BE2C (cell line): ENCODE measurements at regions not wholly inside any gene's neighbourhood (a gene's known extent, or its start where the extent isn't known, plus 50 kb on each side); places are given as distances from the start of the nearest gene placed in this dataset.

Experiments used
- DNase-seq: peaks from one replicate; pipeline ENCODE4 v3.0.0-alpha.2; 2020
- H3K27me3 ChIP-seq: fragments of 250-450 bp; sonication (Bioruptor Pico); 2 replicates; pipeline ENCODE4 v1.5.1; 2020; ENCODE audit warnings: mild to moderate bottlenecking
- H3K36me3 ChIP-seq: fragments of 250-450 bp; sonication (Bioruptor Pico); 2 replicates; pipeline ENCODE4 v1.5.1; 2020; ENCODE audit warnings: mild to moderate bottlenecking
- H3K4me1 ChIP-seq: fragments of 250-450 bp; sonication (Bioruptor Pico); 2 replicates; pipeline ENCODE4 v1.5.1; 2020
- H3K4me3 ChIP-seq: 2 replicates; pipeline ENCODE4 v1.5.1; 2011; ENCODE audit warnings: low read depth, low read length
- H3K9me3 ChIP-seq: fragments of 250-450 bp; sonication (Bioruptor Pico); 2 replicates; pipeline ENCODE4 v1.5.1; 2020
- TF ChIP-seq, protein P1 (sequence below): IDR thresholded peaks from 2 replicates; pipeline ENCODE4 v1.5.1; 2012; ENCODE audit warnings: mild to moderate bottlenecking, low read depth, low read length

DNA sequence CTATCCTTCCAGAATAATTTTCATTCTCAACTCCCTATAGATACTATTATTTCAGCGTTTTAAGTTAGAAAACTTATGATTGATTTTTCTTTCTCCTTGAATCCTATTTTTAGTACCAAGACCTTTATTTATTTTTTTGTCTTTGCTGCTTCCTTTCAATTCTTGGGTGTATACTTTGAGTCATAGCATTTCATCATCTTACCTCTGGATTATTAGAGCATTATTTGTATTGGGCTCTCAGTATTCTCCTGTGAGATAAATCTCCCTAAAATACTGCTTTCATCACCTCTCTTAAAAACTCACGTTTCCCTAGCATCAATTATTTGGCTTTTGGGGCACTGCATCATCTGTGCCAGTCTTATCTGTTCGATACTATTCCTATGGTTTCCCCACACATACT is 222.8 kb downstream of the POSTN start:
- Histone ChIP-seq H3K9me3 (no peaks in the 10 kb centered on the region), H3K27me3 (no peaks in the 10 kb centered on the region), H3K36me3 (no peaks in the 10 kb centered on the region), H3K4me3 (no peak overlapping the region), H3K4me1 (no peaks in the 10 kb centered on the region)
- DNase-seq = no peak
- TF ChIP-seq, protein P1, sequence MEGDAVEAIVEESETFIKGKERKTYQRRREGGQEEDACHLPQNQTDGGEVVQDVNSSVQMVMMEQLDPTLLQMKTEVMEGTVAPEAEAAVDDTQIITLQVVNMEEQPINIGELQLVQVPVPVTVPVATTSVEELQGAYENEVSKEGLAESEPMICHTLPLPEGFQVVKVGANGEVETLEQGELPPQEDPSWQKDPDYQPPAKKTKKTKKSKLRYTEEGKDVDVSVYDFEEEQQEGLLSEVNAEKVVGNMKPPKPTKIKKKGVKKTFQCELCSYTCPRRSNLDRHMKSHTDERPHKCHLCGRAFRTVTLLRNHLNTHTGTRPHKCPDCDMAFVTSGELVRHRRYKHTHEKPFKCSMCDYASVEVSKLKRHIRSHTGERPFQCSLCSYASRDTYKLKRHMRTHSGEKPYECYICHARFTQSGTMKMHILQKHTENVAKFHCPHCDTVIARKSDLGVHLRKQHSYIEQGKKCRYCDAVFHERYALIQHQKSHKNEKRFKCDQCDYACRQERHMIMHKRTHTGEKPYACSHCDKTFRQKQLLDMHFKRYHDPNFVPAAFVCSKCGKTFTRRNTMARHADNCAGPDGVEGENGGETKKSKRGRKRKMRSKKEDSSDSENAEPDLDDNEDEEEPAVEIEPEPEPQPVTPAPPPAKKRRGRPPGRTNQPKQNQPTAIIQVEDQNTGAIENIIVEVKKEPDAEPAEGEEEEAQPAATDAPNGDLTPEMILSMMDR = no peak

DNA sequence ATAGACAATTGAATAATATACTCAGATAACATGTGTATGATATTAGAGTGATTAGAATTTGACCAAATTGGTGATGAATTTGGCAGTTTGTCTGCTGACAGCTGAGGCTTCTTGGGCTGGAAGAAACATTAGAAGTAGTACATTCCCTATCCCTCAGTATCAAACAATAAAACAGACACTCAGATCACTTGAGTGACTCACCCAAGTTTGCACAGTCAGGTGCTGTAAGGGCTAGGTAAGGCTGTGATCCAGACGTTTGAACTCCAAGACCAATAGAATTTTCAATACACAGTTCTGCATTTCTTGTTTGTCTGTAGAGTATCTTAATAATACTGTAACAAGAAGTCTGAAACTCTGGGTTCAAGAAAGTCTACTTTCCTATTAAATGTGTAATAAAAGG is 223.5 kb downstream of the POSTN start:
- no peaks in the 10 kb centered on the region for H3K27me3 ChIP-seq
- H3K36me3 ChIP-seq = no peaks in the 10 kb centered on the region
- no peaks in the 10 kb centered on the region for H3K9me3 ChIP-seq
- H3K4me3 ChIP-seq = no peak overlapping the region
- TF ChIP-seq, protein P1 = no peak
- no peaks in the 10 kb centered on the region for H3K4me1 ChIP-seq
- DNase-seq = no peak

DNA sequence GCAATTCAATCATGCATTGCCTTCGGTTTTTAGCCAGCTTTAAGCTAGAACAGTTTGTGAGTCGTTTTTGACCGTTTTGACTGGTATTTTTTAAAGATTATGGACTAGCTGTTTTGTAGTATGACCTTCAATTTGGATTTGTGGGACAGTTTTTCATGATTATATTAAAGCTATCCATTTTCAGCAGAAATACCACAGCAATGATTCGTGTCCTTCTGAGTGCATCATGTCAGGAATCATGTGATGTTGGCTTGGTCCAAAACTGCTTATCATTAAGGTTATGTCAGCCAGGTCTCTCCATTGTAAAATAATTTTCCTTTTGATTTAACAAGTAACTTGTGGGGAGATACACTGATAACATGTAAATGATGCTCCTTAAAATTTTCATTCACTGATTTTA is 229.0 kb downstream of the POSTN start:
- TF ChIP-seq, protein P1 = no peak
- no peak for DNase-seq
- Histone ChIP-seq H3K4me1 (no peaks in the 10 kb centered on the region), H3K4me3 (no peak overlapping the region), H3K9me3 (no peaks in the 10 kb centered on the region), H3K36me3 (no peaks in the 10 kb centered on the region), H3K27me3 (no peaks in the 10 kb centered on the region)

DNA sequence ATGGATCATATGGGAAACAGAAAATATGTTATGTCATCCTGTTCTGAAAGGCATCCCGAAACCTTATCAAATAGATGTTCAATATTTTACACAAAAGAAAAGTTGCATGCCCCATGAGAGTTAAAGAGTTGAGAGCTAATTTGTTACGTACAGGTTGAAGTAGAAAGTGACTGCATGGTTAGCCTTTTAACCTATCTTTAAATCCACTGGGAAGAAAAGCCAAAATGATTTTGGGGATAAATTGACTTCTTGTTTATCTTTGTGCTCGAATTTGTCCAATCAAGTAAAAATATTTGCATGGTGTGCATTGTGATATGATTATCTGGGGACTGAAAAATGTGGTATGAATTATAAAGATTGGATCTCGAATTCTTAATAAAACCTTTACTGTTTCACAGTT is 230.1 kb downstream of the POSTN start:
- Histone ChIP-seq H3K4me1 (no peaks in the 10 kb centered on the region), H3K36me3 (no peaks in the 10 kb centered on the region), H3K9me3 (no peaks in the 10 kb centered on the region), H3K27me3 (no peaks in the 10 kb centered on the region), H3K4me3 (no peak overlapping the region)
- no peak for DNase-seq
- TF ChIP-seq, protein P1 = no peak

DNA sequence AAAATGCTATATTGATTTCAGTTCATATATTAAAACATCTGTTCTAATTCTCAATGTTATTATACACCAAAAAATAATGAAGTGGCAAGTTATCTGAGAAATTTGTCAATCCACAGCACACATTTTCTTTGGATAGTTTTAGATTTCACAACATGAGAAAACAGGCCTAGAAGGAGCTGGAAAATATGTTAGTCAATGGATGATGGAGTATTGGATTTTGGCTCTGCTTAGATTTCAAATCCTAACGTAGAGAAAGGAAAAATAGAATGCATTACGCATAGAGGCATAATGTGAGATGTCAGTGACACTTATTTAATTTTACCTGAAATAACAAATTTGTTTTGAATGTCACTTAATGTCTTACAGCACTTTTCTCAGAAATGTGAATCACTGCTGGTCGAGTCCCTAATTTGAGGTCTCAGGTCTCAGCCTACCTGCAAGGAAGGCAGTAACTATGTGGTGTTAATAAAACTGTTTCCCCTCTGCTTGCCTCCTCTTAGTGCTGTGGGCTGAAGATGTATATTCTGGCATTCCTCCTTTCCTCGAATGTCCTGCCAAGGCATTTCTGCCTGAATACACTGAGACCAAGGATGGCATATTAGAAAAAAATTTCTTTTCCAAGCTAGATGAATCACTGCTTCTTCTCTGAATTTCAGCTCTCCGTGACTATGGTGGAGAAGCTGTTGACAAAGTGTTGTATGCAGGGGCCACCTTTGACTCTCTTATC is 232.4 kb downstream of the POSTN start:
- Histone ChIP-seq H3K27me3 (no peaks in the 10 kb centered on the region), H3K4me3 (no peak overlapping the region), H3K9me3 (no peaks in the 10 kb centered on the region), H3K4me1 (no peaks in the 10 kb centered on the region), H3K36me3 (no peaks in the 10 kb centered on the region)
- no peak for DNase-seq
- TF ChIP-seq, protein P1 = no peak

DNA sequence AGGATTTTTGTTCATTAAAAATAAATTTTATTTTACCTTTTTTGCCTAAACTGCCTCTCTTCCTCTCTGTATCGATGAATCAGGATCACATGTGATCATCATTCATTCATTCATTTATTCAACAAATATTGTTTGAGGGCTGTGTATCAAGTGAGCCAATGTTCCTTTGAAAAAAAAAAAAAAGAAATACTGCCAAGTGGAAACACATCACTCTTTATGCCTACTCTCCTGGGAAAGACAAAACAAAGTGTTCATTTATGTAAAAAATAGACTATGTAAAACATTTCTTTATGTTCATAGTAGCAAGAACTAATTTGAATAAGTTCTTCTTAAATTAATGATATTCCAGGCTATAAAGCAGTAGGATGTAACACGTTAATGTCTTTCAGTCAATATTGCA is 233.1 kb downstream of the POSTN start:
- DNase-seq = no peak
- Histone ChIP-seq H3K9me3 (no peaks in the 10 kb centered on the region), H3K36me3 (no peaks in the 10 kb centered on the region), H3K4me3 (no peak overlapping the region), H3K27me3 (no peaks in the 10 kb centered on the region), H3K4me1 (no peaks in the 10 kb centered on the region)
- TF ChIP-seq, protein P1 = no peak
